Neural cell (in vitro differentiated cells): ENCODE measurements at regions not wholly inside any gene's neighbourhood (a gene's known extent, or its start where the extent isn't known, plus 50 kb on each side); places are given as distances from the start of the nearest gene placed in this dataset.

Experiments
- CTCF ChIP-seq: fragments of 450-650 bp; IDR thresholded peaks from 2 replicates; pipeline ENCODE4 v1.5.1; 2014; ENCODE audit warnings: antibody characterized with exemption, mild to moderate bottlenecking, moderate library complexity; ENCODE audit not compliant: poor library complexity, severe bottlenecking
- EP300 ChIP-seq: fragments of 450-650 bp; conservative IDR thresholded peaks from 2 replicates; pipeline ENCODE4 v1.6.1; 2014; ENCODE audit warnings: antibody characterized with exemption, mild to moderate bottlenecking, moderate library complexity; ENCODE audit not compliant: poor library complexity, severe bottlenecking
- EZH2 ChIP-seq: fragments of 200-600, 300-800 bp; shearing (Covaris generic), sonication (generic); IDR thresholded peaks from 2 replicates; pipeline ENCODE4 v1.6.1; 2014; ENCODE audit warnings: antibody characterized with exemption, low read length, borderline replicate concordance, mild to moderate bottlenecking; ENCODE audit not compliant: insufficient read depth, poor library complexity, severe bottlenecking
- MXI1 ChIP-seq: fragments of 450-650 bp; conservative IDR thresholded peaks from 2 replicates; pipeline ENCODE4 v1.6.1; 2014; ENCODE audit warnings: antibody characterized with exemption, mild to moderate bottlenecking; ENCODE audit not compliant: poor library complexity, severe bottlenecking
- POLR2AphosphoS5 ChIP-seq: IDR thresholded peaks from 2 replicates; pipeline ENCODE4 v1.6.1; 2012
- RAD21 ChIP-seq: fragments of 450-650 bp; conservative IDR thresholded peaks from 2 replicates; pipeline ENCODE4 v1.6.1; 2014; ENCODE audit warnings: antibody characterized with exemption, mild to moderate bottlenecking, moderate library complexity
- TAF1 ChIP-seq: IDR thresholded peaks from 2 replicates; pipeline ENCODE4 v1.6.1; 2012; ENCODE audit warnings: low read depth
- TF ChIP-seq, protein P1 (sequence below): IDR thresholded peaks from 2 replicates; pipeline ENCODE4 v1.6.1; 2012; ENCODE audit warnings: borderline replicate concordance

GRCh38 chr15:29420188-29420587 is 150.6 kb upstream of the NSMCE3 start:
- no peak for TF ChIP-seq CTCF
- TF ChIP-seq POLR2AphosphoS5: no peak
- no peak for TF ChIP-seq EZH2
- TF ChIP-seq RAD21: no peak
- TF ChIP-seq MXI1: no peak
- TF ChIP-seq, protein P1, sequence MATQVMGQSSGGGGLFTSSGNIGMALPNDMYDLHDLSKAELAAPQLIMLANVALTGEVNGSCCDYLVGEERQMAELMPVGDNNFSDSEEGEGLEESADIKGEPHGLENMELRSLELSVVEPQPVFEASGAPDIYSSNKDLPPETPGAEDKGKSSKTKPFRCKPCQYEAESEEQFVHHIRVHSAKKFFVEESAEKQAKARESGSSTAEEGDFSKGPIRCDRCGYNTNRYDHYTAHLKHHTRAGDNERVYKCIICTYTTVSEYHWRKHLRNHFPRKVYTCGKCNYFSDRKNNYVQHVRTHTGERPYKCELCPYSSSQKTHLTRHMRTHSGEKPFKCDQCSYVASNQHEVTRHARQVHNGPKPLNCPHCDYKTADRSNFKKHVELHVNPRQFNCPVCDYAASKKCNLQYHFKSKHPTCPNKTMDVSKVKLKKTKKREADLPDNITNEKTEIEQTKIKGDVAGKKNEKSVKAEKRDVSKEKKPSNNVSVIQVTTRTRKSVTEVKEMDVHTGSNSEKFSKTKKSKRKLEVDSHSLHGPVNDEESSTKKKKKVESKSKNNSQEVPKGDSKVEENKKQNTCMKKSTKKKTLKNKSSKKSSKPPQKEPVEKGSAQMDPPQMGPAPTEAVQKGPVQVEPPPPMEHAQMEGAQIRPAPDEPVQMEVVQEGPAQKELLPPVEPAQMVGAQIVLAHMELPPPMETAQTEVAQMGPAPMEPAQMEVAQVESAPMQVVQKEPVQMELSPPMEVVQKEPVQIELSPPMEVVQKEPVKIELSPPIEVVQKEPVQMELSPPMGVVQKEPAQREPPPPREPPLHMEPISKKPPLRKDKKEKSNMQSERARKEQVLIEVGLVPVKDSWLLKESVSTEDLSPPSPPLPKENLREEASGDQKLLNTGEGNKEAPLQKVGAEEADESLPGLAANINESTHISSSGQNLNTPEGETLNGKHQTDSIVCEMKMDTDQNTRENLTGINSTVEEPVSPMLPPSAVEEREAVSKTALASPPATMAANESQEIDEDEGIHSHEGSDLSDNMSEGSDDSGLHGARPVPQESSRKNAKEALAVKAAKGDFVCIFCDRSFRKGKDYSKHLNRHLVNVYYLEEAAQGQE: no peak
- TF ChIP-seq TAF1: no peak
- TF ChIP-seq EP300: no peak
